AG10803 (cell line): ENCODE measurements at regions not wholly inside any gene's neighbourhood (a gene's known extent, or its start where the extent isn't known, plus 50 kb on each side); places are given as distances from the start of the nearest gene placed in this dataset.

Experiments
- DNase-seq: peaks from one replicate; pipeline ENCODE4 v3.0.0; 2010; ENCODE audit warnings: low read depth
- H3K4me3 ChIP-seq: 2 replicates; pipeline ENCODE4 v1.5.1; 2011; ENCODE audit warnings: mild to moderate bottlenecking, low read length, control low read depth
- TF ChIP-seq, protein P1 (sequence below): conservative IDR thresholded peaks from 2 replicates; pipeline ENCODE4 v1.5.1; 2011; ENCODE audit warnings: mild to moderate bottlenecking, low read length, control low read depth, inconsistent platforms

DNA sequence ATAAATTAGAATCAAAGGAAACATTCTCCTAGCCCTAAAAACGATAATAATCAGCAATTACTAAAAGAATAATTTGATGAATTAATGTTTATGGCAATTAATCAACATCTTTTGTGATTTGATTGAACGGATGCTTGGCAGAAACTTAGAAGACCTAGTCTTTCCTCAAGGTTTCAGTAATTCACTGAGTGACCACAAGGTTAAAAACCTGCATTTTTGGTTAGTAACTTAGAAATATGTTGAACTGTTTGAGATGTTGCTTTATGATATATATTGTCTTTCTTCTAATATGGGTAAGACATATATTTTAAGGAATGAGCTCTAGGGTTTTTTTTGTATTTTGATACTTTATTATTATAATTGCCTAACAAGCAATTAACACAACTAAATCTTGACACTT, 793.0 kb upstream of the NDST4 start:
- H3K4me3 ChIP-seq = no peak overlapping the region
- TF ChIP-seq, protein P1, sequence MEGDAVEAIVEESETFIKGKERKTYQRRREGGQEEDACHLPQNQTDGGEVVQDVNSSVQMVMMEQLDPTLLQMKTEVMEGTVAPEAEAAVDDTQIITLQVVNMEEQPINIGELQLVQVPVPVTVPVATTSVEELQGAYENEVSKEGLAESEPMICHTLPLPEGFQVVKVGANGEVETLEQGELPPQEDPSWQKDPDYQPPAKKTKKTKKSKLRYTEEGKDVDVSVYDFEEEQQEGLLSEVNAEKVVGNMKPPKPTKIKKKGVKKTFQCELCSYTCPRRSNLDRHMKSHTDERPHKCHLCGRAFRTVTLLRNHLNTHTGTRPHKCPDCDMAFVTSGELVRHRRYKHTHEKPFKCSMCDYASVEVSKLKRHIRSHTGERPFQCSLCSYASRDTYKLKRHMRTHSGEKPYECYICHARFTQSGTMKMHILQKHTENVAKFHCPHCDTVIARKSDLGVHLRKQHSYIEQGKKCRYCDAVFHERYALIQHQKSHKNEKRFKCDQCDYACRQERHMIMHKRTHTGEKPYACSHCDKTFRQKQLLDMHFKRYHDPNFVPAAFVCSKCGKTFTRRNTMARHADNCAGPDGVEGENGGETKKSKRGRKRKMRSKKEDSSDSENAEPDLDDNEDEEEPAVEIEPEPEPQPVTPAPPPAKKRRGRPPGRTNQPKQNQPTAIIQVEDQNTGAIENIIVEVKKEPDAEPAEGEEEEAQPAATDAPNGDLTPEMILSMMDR = no peak
- no peak for DNase-seq

DNA sequence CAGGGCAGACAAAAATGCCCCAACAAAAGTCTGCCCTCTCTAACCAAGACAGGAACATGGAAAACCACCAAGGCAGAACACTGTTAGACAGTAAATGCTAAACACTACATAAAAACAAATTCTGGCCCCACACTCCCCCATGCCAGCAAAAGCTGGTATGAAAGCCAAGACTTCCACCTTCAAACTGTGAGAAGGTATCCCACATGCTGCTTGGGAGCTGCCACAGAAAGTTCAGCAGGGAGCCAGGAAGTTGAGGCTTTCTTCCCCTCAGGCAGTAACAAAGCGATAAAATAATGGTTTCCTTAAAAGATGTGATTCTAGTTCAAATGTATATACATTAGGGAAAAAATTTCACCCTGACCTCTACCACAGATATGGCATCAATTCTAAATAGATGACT, 770.4 kb upstream of the NDST4 start:
- DNase-seq = no peak
- TF ChIP-seq, protein P1 = no peak
- no peak overlapping the region for H3K4me3 ChIP-seq

DNA sequence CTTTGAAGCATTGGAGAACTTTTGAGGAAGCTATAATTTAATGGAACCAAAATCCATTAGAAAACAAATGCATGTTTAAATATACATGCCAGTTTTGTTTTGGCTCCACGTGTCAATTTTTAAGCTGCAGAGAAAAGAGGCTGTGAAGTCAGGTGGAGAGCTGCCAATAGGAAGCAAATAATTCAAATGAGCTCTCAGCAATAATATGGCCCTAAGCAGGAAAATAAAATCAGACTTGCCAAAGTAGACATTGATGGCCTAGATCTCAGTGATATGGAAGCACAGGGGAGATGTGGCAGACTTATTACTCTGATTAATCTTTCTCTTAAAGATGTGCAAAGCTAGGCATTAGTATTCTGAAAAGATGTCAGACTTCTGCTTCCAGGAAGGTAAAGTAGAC, 769.8 kb upstream of the NDST4 start:
- TF ChIP-seq, protein P1 = no peak
- DNase-seq = no peak
- no peak overlapping the region for H3K4me3 ChIP-seq

DNA sequence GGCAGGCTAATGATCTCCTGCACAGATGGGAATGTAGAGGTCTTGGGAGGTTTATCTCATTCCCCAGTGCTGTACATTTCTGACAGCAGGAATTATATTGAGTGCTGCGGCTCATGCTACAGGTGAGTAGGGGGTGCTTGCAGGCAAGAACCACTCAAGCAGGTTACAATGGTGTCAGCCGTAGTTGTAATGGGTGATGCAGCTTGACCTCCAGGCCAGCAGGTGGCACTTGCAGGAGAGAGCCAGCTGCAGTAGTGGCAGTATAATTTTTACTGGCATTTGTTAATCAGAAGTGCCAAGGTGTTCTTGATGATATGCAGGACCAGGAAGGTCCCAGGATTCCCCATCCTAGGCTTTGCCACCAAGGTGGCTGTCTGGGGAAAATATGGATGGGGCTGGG, 759.6 kb upstream of the NDST4 start:
- no peak overlapping the region for H3K4me3 ChIP-seq
- TF ChIP-seq, protein P1 = no peak
- no peak for DNase-seq

DNA sequence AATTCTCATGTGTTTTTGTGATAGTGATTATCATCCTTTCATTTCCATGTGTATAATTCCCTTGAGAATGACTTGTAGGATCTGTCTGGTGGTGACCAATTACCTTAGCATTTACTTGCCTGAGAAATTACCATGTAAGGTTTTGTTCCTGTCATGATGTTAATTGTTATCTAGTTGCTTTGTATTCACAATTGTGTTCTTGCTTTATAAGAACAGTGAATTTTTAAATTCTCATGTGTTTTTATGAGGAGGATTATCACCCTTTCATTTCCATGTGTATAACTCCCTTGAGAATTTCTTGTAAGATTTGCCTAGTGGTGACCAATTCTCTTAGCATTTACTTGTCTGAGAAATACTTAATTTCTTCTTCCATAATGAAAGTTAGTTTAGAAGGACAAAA, 758.2 kb upstream of the NDST4 start:
- DNase-seq = no peak
- TF ChIP-seq, protein P1 = no peak
- no peak overlapping the region for H3K4me3 ChIP-seq

DNA sequence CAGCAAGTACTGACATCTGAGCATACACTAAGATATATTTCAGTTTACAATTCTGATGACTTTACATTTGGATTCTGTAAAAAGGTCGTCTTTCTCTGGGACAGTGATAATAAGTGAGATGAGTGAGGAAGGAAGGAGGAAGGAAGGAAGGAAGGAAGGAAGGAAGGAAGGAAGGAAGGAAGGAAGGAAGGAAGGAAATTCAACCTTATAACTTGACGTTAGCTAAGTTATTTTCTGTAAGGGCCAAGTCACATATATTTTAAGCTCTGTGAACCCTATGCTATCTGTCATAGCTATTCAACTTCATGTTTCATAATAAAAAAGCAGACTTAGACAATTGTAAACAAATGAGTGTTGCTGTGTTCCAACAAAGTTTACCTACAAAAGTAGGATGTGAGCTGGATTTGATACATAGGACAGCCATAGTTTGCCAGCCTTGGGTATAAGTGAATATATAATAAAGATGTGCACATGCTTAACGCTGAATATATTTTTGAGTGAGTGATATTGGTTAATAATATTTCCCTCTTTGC, 753.0 kb upstream of the NDST4 start:
- no peak for DNase-seq
- H3K4me3 ChIP-seq = no peak overlapping the region
- TF ChIP-seq, protein P1 = no peak

DNA sequence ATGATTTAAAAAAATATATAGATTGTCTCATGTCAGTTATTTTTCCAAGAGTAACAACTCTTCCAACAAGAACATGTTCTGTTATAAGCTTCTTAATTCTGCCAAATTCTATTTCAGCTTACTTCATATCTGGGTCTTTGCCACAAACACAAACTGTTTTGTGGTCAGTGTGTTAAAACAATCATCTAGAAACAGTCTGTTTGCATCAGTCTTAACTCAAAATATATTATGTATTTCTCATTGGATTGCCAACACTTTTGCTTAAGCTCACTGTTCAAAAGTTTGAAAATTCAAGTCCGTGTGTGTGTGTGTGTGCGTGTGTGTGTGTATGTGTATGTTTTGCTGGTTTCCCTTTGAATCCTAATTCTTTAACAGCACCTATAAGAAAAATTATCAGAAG, 752.3 kb upstream of the NDST4 start:
- TF ChIP-seq, protein P1 = no peak
- DNase-seq = no peak
- no peak overlapping the region for H3K4me3 ChIP-seq
